ENCODE measurements at regions not wholly inside any gene's neighbourhood (a gene's known extent, or its start where the extent isn't known, plus 50 kb on each side); places are given as distances from the start of the nearest gene placed in this dataset.

- no peak for DNase-seq
These were observed 62.0 kb upstream of the SIX3 start for GRCh38 chr2:44879269-44880124.

GRCh38 chr2:44880125-44880483, 61.4 kb upstream of the SIX3 start:
- DNase-seq, result no peak

GRCh38 chr2:44881856-44882255, 59.6 kb upstream of the SIX3 start:
- DNase-seq, result no peak

- DNase-seq, result no peak
These were observed 58.1 kb upstream of the SIX3 start for GRCh38 chr2:44883356-44883755.

GRCh38 chr2:44884231-44884630, 57.3 kb upstream of the SIX3 start:
- no peak for DNase-seq

GRCh38 chr2:44884677-44885076, 56.8 kb upstream of the SIX3 start:
- no peak for DNase-seq

- DNase-seq, result no peak
These were observed 55.1 kb upstream of the SIX3 start for GRCh38 chr2:44886414-44886813.

- no peak for DNase-seq
These were observed 52.4 kb upstream of the SIX3 start for GRCh38 chr2:44889096-44889495.

Measured in activated CD4-positive, CD25-positive, alpha-beta regulatory T cell (primary cell).